Esophagus squamous epithelium (tissue), 5 donors: ENCODE measurements at regions not wholly inside any gene's neighbourhood (a gene's known extent, or its start where the extent isn't known, plus 50 kb on each side); places are given as distances from the start of the nearest gene placed in this dataset.
"Not testable (repeated sequence)": the region's sequence is repeated elsewhere in the genome, so short reads cannot be mapped to it uniquely, and the experiment has no call there.

Source experiments
- DNase-seq: peaks from one replicate; lab custom pipeline; 2025; lab: John Stamatoyannopoulos, UW
- H3K27ac ChIP-seq, 4 donors: fragments of 200-600 bp; sonication (generic); one replicate each; pipeline ENCODE4 v1.5.1; 2016 to 2019; ENCODE audit warnings: mild to moderate bottlenecking in 1 of 4
- H3K27me3 ChIP-seq, 4 donors: fragments of 200-600 bp; sonication (generic); 1 replicate in 3 of 4; 2 replicates in 1 of 4; pipeline versions ENCODE4 v1.5.1 to v1.6.0; 2017 to 2021; ENCODE audit warnings: antibody characterized with exemption in 1 of 4
- H3K36me3 ChIP-seq, 3 donors: fragments of 200-600 bp; sonication (generic); one replicate each; pipeline ENCODE4 v1.5.1; 2016 to 2019
- H3K4me1 ChIP-seq, 3 donors: fragments of 200-600 bp; sonication (generic); one replicate each; pipeline ENCODE4 v1.5.1; 2017 to 2019
- H3K4me3 ChIP-seq, 4 donors: fragments of 200-600 bp; sonication (generic); 1 replicate in 3 of 4; 2 replicates in 1 of 4; pipeline ENCODE4 v1.5.1; 2016 to 2019; ENCODE audit warnings: mild to moderate bottlenecking in 2 of 4, moderate library complexity in 1 of 4
- H3K9me3 ChIP-seq, 3 donors: fragments of 200-600 bp; sonication (generic); one replicate each; pipeline ENCODE4 v1.5.1; 2016 to 2019
- POLR2A ChIP-seq, 4 donors: fragments of 450-650 bp; IDR thresholded peaks; one replicate each; pipeline ENCODE4 v1.6.1; 2017; ENCODE audit warnings: antibody characterized with exemption in 4 of 4, mild to moderate bottlenecking in 4 of 4, moderate library complexity in 3 of 4
- WGBS, 2 donors: methylation state at CpG; one replicate each; pipeline ENCODE4 v1.1.5; 2018; 5-methylcytosine and 5-hydroxymethylcytosine counted together
- intact Hi-C: fragments of 100-400 bp; cut with DNase I; formaldehyde crosslinking; loops from one replicate; pipeline ENCODE4 v1.15.0; 2022
- TF ChIP-seq, protein P1 (sequence below), 6 experiments: fragments of 450-650 bp in 4 of 6; fragments of 200-600 bp in 2 of 6; sonication (generic) in 2 of 6; IDR thresholded peaks; one replicate each; pipeline ENCODE4 v1.5.1; 2016 to 2019; ENCODE audit warnings: antibody characterized with exemption in 6 of 6, mild to moderate bottlenecking in 4 of 6, moderate library complexity in 4 of 6
- donor health status: DM: yes; HTN: yes; CAD: no.

DNA sequence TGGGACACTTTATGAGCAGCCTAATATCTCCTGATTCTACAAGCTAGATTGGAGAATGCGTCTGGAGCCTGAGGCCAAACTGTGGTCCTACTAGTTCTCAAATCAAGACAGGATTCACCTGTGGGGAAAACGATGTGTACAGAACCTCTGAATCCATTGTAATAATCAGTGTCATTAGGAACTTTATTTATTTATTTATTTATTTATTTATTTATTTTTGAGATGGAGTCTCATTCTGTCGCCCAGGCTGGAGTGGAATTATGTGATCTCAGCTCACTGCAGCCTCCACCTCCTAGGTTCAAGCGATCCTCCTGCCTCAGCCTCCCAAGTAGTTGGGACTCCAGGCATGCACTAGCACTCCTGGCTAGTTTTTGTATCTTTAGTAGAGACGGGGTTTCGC is 52.6 kb upstream of the KIF26B start:
- DNase-seq, H3K27me3 ChIP-seq, H3K36me3 ChIP-seq, H3K4me1 ChIP-seq, intact Hi-C loops, H3K4me3 ChIP-seq, H3K9me3 ChIP-seq, H3K27ac ChIP-seq: not testable (repeated sequence)
- WGBS, 2 donors: 90 to 98% methylated on average over 6 of the region's 6 CpGs

DNA sequence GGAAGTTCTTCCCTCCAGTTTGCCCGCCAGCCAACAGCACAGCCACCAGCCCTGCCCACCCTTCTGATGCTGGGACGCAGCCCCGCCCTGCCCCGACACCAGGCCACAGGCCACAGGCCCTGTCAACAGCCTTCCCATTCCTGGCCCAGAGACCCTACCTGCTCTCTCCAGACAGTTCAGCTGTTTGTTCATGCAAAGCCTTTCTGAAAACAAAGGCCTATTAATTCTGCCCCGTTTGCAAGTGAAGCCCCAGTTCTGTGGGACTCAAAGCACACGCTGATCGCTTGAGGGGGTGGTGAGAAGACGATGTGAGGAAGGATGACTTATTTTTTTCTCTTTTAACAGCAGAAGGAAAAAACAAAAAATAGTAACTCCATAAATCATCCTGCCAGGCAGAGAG is 55.4 kb upstream of the KIF26B start:
- 79 to 90% methylated on average over 5 to 7 of the region's 8 CpGs for WGBS, 2 donors
- no peaks in the 10 kb centered on the region for H3K4me1 ChIP-seq
- intact Hi-C loops: no loop called here
- H3K36me3 ChIP-seq: no peaks in the 10 kb centered on the region
- H3K27ac ChIP-seq: no peak overlapping the region
- H3K9me3 ChIP-seq: no peaks in the 10 kb centered on the region
- TF ChIP-seq, protein P1, sequence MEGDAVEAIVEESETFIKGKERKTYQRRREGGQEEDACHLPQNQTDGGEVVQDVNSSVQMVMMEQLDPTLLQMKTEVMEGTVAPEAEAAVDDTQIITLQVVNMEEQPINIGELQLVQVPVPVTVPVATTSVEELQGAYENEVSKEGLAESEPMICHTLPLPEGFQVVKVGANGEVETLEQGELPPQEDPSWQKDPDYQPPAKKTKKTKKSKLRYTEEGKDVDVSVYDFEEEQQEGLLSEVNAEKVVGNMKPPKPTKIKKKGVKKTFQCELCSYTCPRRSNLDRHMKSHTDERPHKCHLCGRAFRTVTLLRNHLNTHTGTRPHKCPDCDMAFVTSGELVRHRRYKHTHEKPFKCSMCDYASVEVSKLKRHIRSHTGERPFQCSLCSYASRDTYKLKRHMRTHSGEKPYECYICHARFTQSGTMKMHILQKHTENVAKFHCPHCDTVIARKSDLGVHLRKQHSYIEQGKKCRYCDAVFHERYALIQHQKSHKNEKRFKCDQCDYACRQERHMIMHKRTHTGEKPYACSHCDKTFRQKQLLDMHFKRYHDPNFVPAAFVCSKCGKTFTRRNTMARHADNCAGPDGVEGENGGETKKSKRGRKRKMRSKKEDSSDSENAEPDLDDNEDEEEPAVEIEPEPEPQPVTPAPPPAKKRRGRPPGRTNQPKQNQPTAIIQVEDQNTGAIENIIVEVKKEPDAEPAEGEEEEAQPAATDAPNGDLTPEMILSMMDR (IDR thresholded peaks at IDR 0.05): no peak
- TF ChIP-seq POLR2A (IDR thresholded peaks at IDR 0.05): no peak
- no peaks in the 10 kb centered on the region for H3K27me3 ChIP-seq
- no peak overlapping the region for H3K4me3 ChIP-seq
- no peak for DNase-seq

DNA sequence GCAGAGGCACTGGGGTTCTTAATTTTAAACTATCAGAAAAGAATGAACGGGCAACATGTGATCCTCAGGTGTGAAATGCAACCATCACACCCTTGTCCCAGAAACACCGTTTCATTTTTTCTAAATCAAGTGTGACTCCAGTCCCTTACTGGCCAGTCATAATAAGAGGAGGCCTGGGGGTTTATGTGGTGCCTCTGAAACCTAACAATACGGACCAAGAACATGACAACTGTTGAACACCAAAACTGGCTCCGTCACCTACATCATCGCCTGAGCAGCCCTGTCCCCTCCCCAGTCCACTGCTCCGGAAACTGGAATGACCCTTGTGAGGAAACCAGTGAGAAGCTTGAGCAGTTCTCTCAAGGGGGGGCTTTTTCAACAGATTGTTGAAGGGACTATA is 55.9 kb upstream of the KIF26B start:
- H3K27ac ChIP-seq: no peak overlapping the region
- H3K4me1 ChIP-seq: no peaks in the 10 kb centered on the region
- no peak for DNase-seq
- WGBS, 2 donors: 85 to 100% methylated on average over 4 of the region's 6 CpGs
- H3K36me3 ChIP-seq: no peaks in the 10 kb centered on the region
- no peak overlapping the region for H3K4me3 ChIP-seq
- H3K27me3 ChIP-seq: no peaks in the 10 kb centered on the region
- intact Hi-C loops: no loop called here
- no peaks in the 10 kb centered on the region for H3K9me3 ChIP-seq
- TF ChIP-seq, protein P1 (IDR thresholded peaks at IDR 0.05): no peak
- TF ChIP-seq POLR2A (IDR thresholded peaks at IDR 0.05): no peak

DNA sequence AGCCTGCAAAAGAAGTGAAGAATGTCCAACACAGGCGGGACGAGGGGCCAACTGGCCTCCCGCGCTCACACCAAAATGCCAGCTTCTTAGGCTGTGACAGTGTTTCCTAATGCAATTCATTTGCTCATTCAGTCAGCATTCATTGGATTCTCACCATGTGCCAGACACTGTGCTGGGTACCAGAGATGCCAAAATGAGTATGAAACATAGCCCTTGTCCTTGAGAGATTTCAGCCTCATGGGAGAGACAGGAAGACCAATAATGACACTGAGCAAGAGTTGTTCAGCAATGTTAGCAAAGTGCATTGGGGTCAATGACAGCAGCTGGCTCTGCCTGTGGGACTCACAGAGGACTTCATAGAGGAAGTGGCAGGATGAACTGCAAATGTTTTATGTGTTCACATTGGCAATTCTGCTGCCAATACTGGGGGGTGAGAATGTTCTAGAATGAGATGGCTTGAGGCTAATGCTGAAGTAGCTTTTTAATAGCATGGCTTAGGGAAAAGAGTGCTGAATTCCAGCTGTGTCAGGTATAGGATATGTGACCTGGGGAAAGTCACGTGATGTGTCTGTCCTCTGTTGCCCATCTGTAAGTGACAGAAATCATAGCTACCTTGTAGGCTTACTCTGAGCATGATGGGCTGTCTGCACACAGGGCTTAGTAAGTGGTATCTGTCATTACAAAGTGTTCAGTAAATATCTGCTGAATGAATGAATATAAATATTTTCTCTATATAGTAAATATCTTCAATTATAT is 58.3 kb upstream of the KIF26B start:
- H3K4me3 ChIP-seq: no peak overlapping the region
- H3K9me3 ChIP-seq: no peaks in the 10 kb centered on the region
- TF ChIP-seq, protein P1 (IDR thresholded peaks at IDR 0.05): no peak
- TF ChIP-seq POLR2A (IDR thresholded peaks at IDR 0.05): no peak
- DNase-seq: no peak
- WGBS, 2 donors: 89 to 91% methylated on average over 5 of the region's 5 CpGs
- H3K27ac ChIP-seq: no peak overlapping the region
- no peaks in the 10 kb centered on the region for H3K27me3 ChIP-seq
- peaks cover 0 to 12% (median 4%) of the 10 kb centered on the region in 3 donors for H3K4me1 ChIP-seq
- intact Hi-C loops: no loop called here
- no peaks in the 10 kb centered on the region for H3K36me3 ChIP-seq

DNA sequence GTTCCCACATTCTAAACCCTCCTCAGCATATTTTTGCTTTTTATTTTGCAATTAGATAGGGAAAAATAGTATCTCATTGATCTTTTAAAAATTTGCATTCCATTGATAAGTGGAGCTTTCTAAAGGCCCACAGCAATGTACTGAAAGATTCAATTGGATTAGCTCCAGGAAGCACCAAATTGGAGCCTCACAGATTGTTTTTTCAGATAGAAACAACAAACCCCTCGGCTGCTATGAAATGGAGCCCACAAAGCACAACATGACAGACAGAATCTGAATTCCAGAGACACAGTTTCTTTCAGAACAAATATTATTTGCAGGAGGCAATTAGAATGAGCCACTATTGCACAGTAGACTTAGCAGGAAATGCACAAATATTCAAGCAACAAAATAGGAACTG is 58.9 kb upstream of the KIF26B start:
- DNase-seq: no peak
- intact Hi-C loops: no loop called here
- 41 to 60% methylated on average over 1 of the region's 1 CpG for WGBS, 2 donors
- no peaks in the 10 kb centered on the region for H3K9me3 ChIP-seq
- no peaks in the 10 kb centered on the region for H3K27me3 ChIP-seq
- H3K36me3 ChIP-seq: no peaks in the 10 kb centered on the region
- no peak overlapping the region for H3K4me3 ChIP-seq
- no peak for TF ChIP-seq POLR2A (IDR thresholded peaks at IDR 0.05)
- TF ChIP-seq, protein P1 (IDR thresholded peaks at IDR 0.05): no peak
- H3K27ac ChIP-seq: no peak overlapping the region
- H3K4me1 ChIP-seq: peaks cover 0 to 18% (median 9%) of the 10 kb centered on the region in 3 donors
